DMS53 treated with DMSO at 0.1 percent for 48 hours (cell line): ENCODE measurements at regions not wholly inside any gene's neighbourhood (a gene's known extent, or its start where the extent isn't known, plus 50 kb on each side); places are given as distances from the start of the nearest gene placed in this dataset.
"Not testable (repeated sequence)": the region's sequence is repeated elsewhere in the genome, so short reads cannot be mapped to it uniquely, and the experiment has no call there.

Experiments used
- DNase-seq: peaks from one replicate; lab custom pipeline; 2025; ENCODE audit not compliant: unreplicated experiment; lab: John Stamatoyannopoulos, UW

GRCh38 chr11:103798446-103798845, 238.0 kb upstream of the DDI1 start:
- no peak for DNase-seq

- peak; percentile 3 for DNase-seq
These were observed 235.9 kb upstream of the DDI1 start for GRCh38 chr11:103800406-103801114.

GRCh38 chr11:103803062-103803461, 233.4 kb upstream of the DDI1 start:
- no peak for DNase-seq

GRCh38 chr11:103805688-103806009, 230.8 kb upstream of the DDI1 start:
- DNase-seq, result no peak

- DNase-seq, result peak; percentile 4
These were observed 230.1 kb upstream of the DDI1 start for GRCh38 chr11:103806130-103806895.

- DNase-seq, result no peak
These were observed 228.6 kb upstream of the DDI1 start for GRCh38 chr11:103807806-103808205.

GRCh38 chr11:103808252-103808651, 228.2 kb upstream of the DDI1 start:
- DNase-seq, result no peak

- DNase-seq, result no peak
These were observed 224.5 kb upstream of the DDI1 start for GRCh38 chr11:103811870-103812455.

- DNase-seq, result no peak
These were observed 223.8 kb upstream of the DDI1 start for GRCh38 chr11:103812680-103813079.

GRCh38 chr11:103820345-103820744, 216.1 kb upstream of the DDI1 start:
- DNase-seq, result not testable (repeated sequence)

GRCh38 chr11:103824116-103824515, 212.3 kb upstream of the DDI1 start:
- DNase-seq, result no peak

- DNase-seq, result no peak
These were observed 211.0 kb upstream of the DDI1 start for GRCh38 chr11:103825469-103825868.

- no peak for DNase-seq
These were observed 209.6 kb upstream of the DDI1 start for GRCh38 chr11:103826856-103827255.

- no peak for DNase-seq
These were observed 206.8 kb upstream of the DDI1 start for GRCh38 chr11:103829596-103829995.

GRCh38 chr11:103830205-103830604, 206.2 kb upstream of the DDI1 start:
- DNase-seq, result no peak

GRCh38 chr11:103832762-103833161, 203.7 kb upstream of the DDI1 start:
- DNase-seq, result no peak

- DNase-seq, result no peak
These were observed 194.2 kb upstream of the DDI1 start for GRCh38 chr11:103842191-103842590.

GRCh38 chr11:103842795-103843194, 193.6 kb upstream of the DDI1 start:
- no peak for DNase-seq

- DNase-seq, result no peak
These were observed 191.9 kb upstream of the DDI1 start for GRCh38 chr11:103844327-103845215.

- no peak for DNase-seq
These were observed 191.1 kb upstream of the DDI1 start for GRCh38 chr11:103845331-103845730.

- DNase-seq, result no peak
These were observed 187.8 kb upstream of the DDI1 start for GRCh38 chr11:103848686-103849085.
